PC-3 (cell line): ENCODE measurements at regions not wholly inside any gene's neighbourhood (a gene's known extent, or its start where the extent isn't known, plus 50 kb on each side); places are given as distances from the start of the nearest gene placed in this dataset.

ENCODE experiments used
- ATAC-seq: fragments of 200-7000 bp; cut with Tn5 transposase; 2 replicates; pipeline ENCODE4 v1.9.1; 2020; ENCODE audit warnings: mild to moderate bottlenecking, moderate library complexity
- BruUV-seq: library from RNA; stranded (reverse); fragments of 400-500 nt; replicated peaks from 2 replicates; lab custom pipeline; 2021; lab: Mats Ljungman, UMichigan
- CTCF ChIA-PET: fragments of 300-600 bp; sonication (Branson Sonifier 250); formaldehyde crosslinking; loops from one replicate; lab custom pipeline; 2022; ENCODE audit warnings: antibody characterized with exemption; lab: Charles Lee
- POLR2A ChIA-PET: fragments of 300-600 bp; sonication (Branson Sonifier 250); formaldehyde crosslinking; loops from one replicate; lab custom pipeline; 2022; ENCODE audit warnings: antibody characterized with exemption; ENCODE audit not compliant: unreplicated experiment; lab: Charles Lee
- DNase-seq: peaks from one replicate; pipeline ENCODE4 v3.0.0-alpha.2; 2015
- H2AFZ ChIP-seq: fragments of 300-600 bp; sonication (generic); 2 replicates; pipeline ENCODE4 v1.6.0; 2016; ENCODE audit warnings: antibody characterized with exemption, low read length
- H3F3A ChIP-seq: fragments of 300-600 bp; sonication (generic); one replicate; pipeline ENCODE4 v1.6.0; 2017; ENCODE audit warnings: antibody characterized with exemption, low read length, control low read depth, mild to moderate bottlenecking; ENCODE audit not compliant: unreplicated experiment
- H3K27ac ChIP-seq: fragments of 300-600 bp; sonication (generic); 2 replicates; pipeline ENCODE4 v1.5.1; 2016; ENCODE audit warnings: mild to moderate bottlenecking, low read length
- H3K27me3 ChIP-seq: fragments of 300-600 bp; sonication (generic); 2 replicates; pipeline ENCODE4 v1.6.1; 2016; ENCODE audit warnings: low read length, mixed read lengths
- H3K36me3 ChIP-seq: fragments of 300-600 bp; sonication (generic); 2 replicates; pipeline ENCODE4 v1.6.1; 2016; ENCODE audit warnings: low read depth, mixed run types, low read length, mixed read lengths
- H3K4me1 ChIP-seq: fragments of 300-600 bp; sonication (generic); 2 replicates; pipeline ENCODE4 v1.5.1; 2016; ENCODE audit warnings: low read length; ENCODE audit not compliant: insufficient read depth
- H3K4me2 ChIP-seq: fragments of 300-600 bp; sonication (generic); 2 replicates; pipeline ENCODE4 v1.6.0; 2016; ENCODE audit warnings: low read length
- H3K4me3 ChIP-seq: fragments of 300-600 bp; sonication (generic); 2 replicates; pipeline ENCODE4 v1.5.1; 2016; ENCODE audit warnings: mild to moderate bottlenecking, low read length, mixed read lengths
- H3K79me2 ChIP-seq: fragments of 300-600 bp; sonication (generic); 2 replicates; pipeline ENCODE4 v1.6.1; 2017; ENCODE audit warnings: low read length, mixed read lengths
- H3K9ac ChIP-seq: fragments of 300-600 bp; sonication (generic); 2 replicates; pipeline ENCODE4 v1.6.0; 2016; ENCODE audit warnings: mild to moderate bottlenecking, low read length
- H3K9me2 ChIP-seq: fragments of 300-600 bp; sonication (generic); replicated peaks from 2 replicates; pipeline ENCODE4 v1.6.1; 2016; ENCODE audit warnings: mixed run types, low read length, mixed read lengths
- H3K9me3 ChIP-seq: fragments of 300-600 bp; sonication (generic); 2 replicates; pipeline ENCODE4 v1.6.1; 2016; ENCODE audit warnings: low read length, mixed read lengths
- H4K20me1 ChIP-seq: fragments of 300-600 bp; sonication (generic); 2 replicates; pipeline ENCODE4 v1.6.1; 2016; ENCODE audit warnings: low read length, mixed read lengths
- CTCF ChIP-seq: fragments of 300-600 bp; sonication (generic); conservative IDR thresholded peaks from 2 replicates; pipeline ENCODE4 v1.5.1; 2017; ENCODE audit warnings: antibody characterized with exemption, low read depth, mild to moderate bottlenecking, low read length
- EZH2 ChIP-seq: fragments of 300-600 bp; sonication (generic); IDR thresholded peaks from one replicate; pipeline ENCODE4 v1.6.1; 2017; ENCODE audit warnings: antibody characterized with exemption, mild to moderate bottlenecking, low read length; ENCODE audit not compliant: unreplicated experiment
- EZH2phosphoT487 ChIP-seq: fragments of 300-600 bp; sonication (generic); IDR thresholded peaks from 2 replicates; pipeline ENCODE4 v1.6.1; 2018; ENCODE audit warnings: mild to moderate bottlenecking, antibody characterized with exemption, low read length, borderline replicate concordance
- intact Hi-C: fragments of 100-400 bp; cut with micrococcal nuclease; formaldehyde crosslinking; loops from 2 replicates; pipeline ENCODE4 v1.9.0; 2023

DNA sequence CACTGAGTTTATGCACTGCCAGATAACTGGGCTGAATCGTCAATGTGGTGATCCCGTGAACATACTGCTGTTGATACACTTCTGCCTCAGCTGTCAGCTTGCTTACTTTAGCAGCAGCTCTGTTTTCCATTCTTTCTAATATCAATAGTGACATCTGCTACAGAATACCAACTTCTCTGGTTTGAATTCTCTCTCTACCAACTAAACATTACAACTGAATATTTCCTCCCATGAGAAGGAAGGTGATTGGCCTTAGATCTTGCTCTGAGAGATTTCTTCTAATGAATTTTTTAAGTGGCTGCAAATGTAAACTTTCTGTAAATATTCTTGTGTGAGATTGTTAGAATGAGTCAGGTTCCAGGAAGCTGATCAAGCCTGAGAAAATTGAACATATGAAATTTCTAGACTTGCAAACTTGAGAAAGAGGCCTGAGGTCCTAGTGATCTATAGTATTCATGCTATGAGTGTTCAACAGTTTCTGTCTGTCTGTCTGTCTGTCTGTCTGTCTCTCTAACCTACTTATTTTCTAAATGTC is 205.5 kb upstream of the CDKN2B start:
- Histone ChIP-seq H3K36me3 (no peaks in the 10 kb centered on the region), H3K9me2 (no peaks in the 10 kb centered on the region), H3K4me1 (peaks cover 71% of the 10 kb centered on the region), H3K27ac (peak overlapping the region; percentile 99), H2AFZ (0 out of 2 replicates have a peak overlapping the region, but pooled peaks have one; percentile 34), H3K9me3 (no peaks in the 10 kb centered on the region), H3K4me3 (no peak overlapping the region), H3F3A (peaks cover 13% of the 10 kb centered on the region), H3K27me3 (no peaks in the 10 kb centered on the region), H3K9ac (peak overlapping the region; percentile 64), H4K20me1 (no peaks in the 10 kb centered on the region), H3K79me2 (no peaks in the 10 kb centered on the region), H3K4me2 (no peak overlapping the region; the same call in 1 of the 2 replicates)
- TF ChIP-seq CTCF (no peak), EZH2 (no peak)
- intact Hi-C loops, result loop anchor here (2.0 kb wide), 1 partner anchor 160 kb away; no protein-coding TSS in a partner anchor
- ChIA-PET POLR2A (no interaction called here), CTCF (no interaction called here)
- DNase-seq (peak; percentile 31), ATAC-seq (no peak; the same call in 1 of the 2 replicates)
- BruUV-seq, result no TSS peak

- peak overlapping the region; percentile 99; the same call in 1 of the 2 replicates for H3K27ac ChIP-seq
- H3K9ac ChIP-seq, result peak overlapping the region; percentile 56
- peaks cover 62% of the 10 kb centered on the region for H3K4me1 ChIP-seq
- no peak for DNase-seq
- H3K9me2 ChIP-seq, result no peaks in the 10 kb centered on the region
- no peaks in the 10 kb centered on the region for H3K79me2 ChIP-seq
- POLR2A ChIA-PET, result no interaction called here
- CTCF ChIA-PET, result no interaction called here
- no peaks in the 10 kb centered on the region for H3K9me3 ChIP-seq
- H3K4me3 ChIP-seq, result no peak overlapping the region
- no peak for ATAC-seq
- no TSS peak for BruUV-seq
- intact Hi-C loops, result loop anchor here (2.0 kb wide), 1 partner anchor 161 kb away; no protein-coding TSS in a partner anchor
- TF ChIP-seq EZH2 (no peak), EZH2phosphoT487 (no peak), CTCF (no peak)
- no peak overlapping the region for H2AFZ ChIP-seq
- H3K36me3 ChIP-seq, result no peaks in the 10 kb centered on the region
- H3F3A ChIP-seq, result peaks cover 9% of the 10 kb centered on the region
- no peak overlapping the region for H3K4me2 ChIP-seq
- no peaks in the 10 kb centered on the region for H4K20me1 ChIP-seq
- no peaks in the 10 kb centered on the region for H3K27me3 ChIP-seq
These were observed 206.4 kb upstream of the CDKN2B start for GRCh38 chr9:22215521-22215920.

GRCh38 chr9:22216730-22217172 is 207.6 kb upstream of the CDKN2B start:
- Histone ChIP-seq H3K79me2 (no peaks in the 10 kb centered on the region), H3K27me3 (no peaks in the 10 kb centered on the region), H3K27ac (0 out of 2 replicates have a peak overlapping the region, but pooled peaks have one; percentile 13), H2AFZ (no peak overlapping the region), H3K9me2 (no peaks in the 10 kb centered on the region), H3K36me3 (no peaks in the 10 kb centered on the region), H3K4me1 (peaks cover 51% of the 10 kb centered on the region), H4K20me1 (no peaks in the 10 kb centered on the region), H3F3A (peaks cover 9% of the 10 kb centered on the region), H3K4me2 (no peak overlapping the region), H3K4me3 (no peak overlapping the region), H3K9me3 (no peaks in the 10 kb centered on the region), H3K9ac (no peak overlapping the region)
- DNase-seq, result peak; percentile 51
- intact Hi-C loops, result no loop called here
- CTCF ChIA-PET, result no interaction called here
- no peak for TF ChIP-seq EZH2
- TF ChIP-seq CTCF, result no peak
- no peak for TF ChIP-seq EZH2phosphoT487
- POLR2A ChIA-PET, result no interaction called here
- no peak for ATAC-seq
- no TSS peak for BruUV-seq
